ENCODE measurements at regions not wholly inside any gene's neighbourhood (a gene's known extent, or its start where the extent isn't known, plus 50 kb on each side); places are given as distances from the start of the nearest gene placed in this dataset.

DNA sequence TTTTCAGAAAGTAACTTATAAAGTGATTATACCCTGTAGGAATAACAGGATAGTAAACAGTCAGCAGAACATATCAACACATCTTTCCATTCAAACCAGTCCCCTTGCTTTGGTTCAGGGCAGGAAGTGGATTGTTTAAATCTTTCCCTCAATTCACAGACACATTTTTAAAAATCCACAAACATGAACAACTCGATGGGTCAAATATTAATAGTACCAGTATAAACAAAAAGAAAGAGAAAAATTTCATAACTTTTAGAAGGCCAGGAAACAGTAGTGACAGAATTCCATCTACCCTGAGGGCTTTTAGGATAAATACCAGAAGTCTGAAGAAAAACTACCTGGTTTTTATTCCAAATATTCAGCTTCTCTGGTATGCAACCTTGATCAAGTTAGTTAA is 1072.8 kb upstream of the PABPC4L start:
- WGBS, 2 donors = 11 to 23% methylated on average over 1 of the region's 1 CpG
- no peak for ATAC-seq (ENCODE audit: insufficient read depth, low FRiP score)

GRCh38 chr4:135269125-135269890 is 1067.7 kb upstream of the PABPC4L start:
- no peak overlapping the region for H3K27ac ChIP-seq (ENCODE audit: low read depth in 1 of 2, low read length in 1 of 2)
- H3K4me1 ChIP-seq (ENCODE audit: control insufficient read depth in 5 of 5, insufficient read depth in 5 of 5, low read length in 5 of 5) = no peaks in the 10 kb centered on the region
- H3K9ac ChIP-seq (ENCODE audit: insufficient read depth in 1 of 2, low read length in 2 of 2) = no peak overlapping the region
- H3K4me3 ChIP-seq = no peak overlapping the region
- no peaks in the 10 kb centered on the region for H3K36me3 ChIP-seq (ENCODE audit: control insufficient read depth in 4 of 4, insufficient read depth in 4 of 4, low read length in 4 of 4)
- DNase-seq (no peak), ATAC-seq (ENCODE audit: insufficient read depth, low FRiP score) (no peak)
- H3K9me3 ChIP-seq (ENCODE audit: control insufficient read depth in 4 of 4, insufficient read depth in 3 of 4, low read length in 3 of 4) = no peaks in the 10 kb centered on the region
- TF ChIP-seq CTCF (IDR thresholded peaks at IDR 0.05; ENCODE audit: control extremely low read depth, extremely low read depth) = no peak
- WGBS, 2 donors = 88 to 89% methylated on average over 7 of the region's 7 CpGs
- no peaks in the 10 kb centered on the region for H3K27me3 ChIP-seq (ENCODE audit: control insufficient read depth in 3 of 3, insufficient read depth in 3 of 3, low read length in 2 of 3)

More for the DNA sequence above, 1072.8 kb upstream of the PABPC4L start:
- Histone ChIP-seq H3K4me1 (ENCODE audit: control insufficient read depth in 5 of 5, insufficient read depth in 5 of 5, low read length in 5 of 5) (no peaks in the 10 kb centered on the region), H3K9me3 (ENCODE audit: control insufficient read depth in 4 of 4, insufficient read depth in 3 of 4, low read length in 3 of 4) (no peaks in the 10 kb centered on the region), H3K9ac (ENCODE audit: insufficient read depth in 1 of 2, low read length in 2 of 2) (no peak overlapping the region), H3K4me3 (no peak overlapping the region), H3K27ac (ENCODE audit: low read depth in 1 of 2, low read length in 1 of 2) (no peak overlapping the region), H3K27me3 (ENCODE audit: control insufficient read depth in 3 of 3, insufficient read depth in 3 of 3, low read length in 2 of 3) (no peaks in the 10 kb centered on the region), H3K36me3 (ENCODE audit: control insufficient read depth in 4 of 4, insufficient read depth in 4 of 4, low read length in 4 of 4) (no peaks in the 10 kb centered on the region)
- peak in 2 of 3 donors; percentile 3 for DNase-seq
- TF ChIP-seq CTCF (IDR thresholded peaks at IDR 0.05; ENCODE audit: control extremely low read depth, extremely low read depth) = no peak

DNA sequence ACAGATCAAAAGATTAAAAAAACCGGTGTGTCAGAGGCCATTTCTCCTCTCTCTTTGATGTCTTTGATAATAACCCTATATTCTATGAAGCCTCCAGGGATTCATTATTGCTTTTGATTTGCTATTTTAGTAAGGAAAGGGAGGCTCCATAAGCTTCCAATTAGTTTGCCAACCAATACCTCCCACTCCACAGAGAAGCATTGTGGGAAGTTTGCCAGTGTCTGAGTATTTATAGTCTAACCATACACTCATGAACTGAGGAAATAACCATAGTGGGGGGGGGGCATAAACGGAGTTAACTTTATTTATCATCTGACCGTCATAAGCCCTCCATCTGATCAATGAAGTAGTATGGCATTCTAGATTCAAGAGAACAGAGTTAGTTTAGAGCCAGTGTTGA is 1066.8 kb upstream of the PABPC4L start:
- ATAC-seq (ENCODE audit: insufficient read depth, low FRiP score) (no peak), DNase-seq (no peak)
- Histone ChIP-seq H3K36me3 (ENCODE audit: control insufficient read depth in 4 of 4, insufficient read depth in 4 of 4, low read length in 4 of 4) (no peaks in the 10 kb centered on the region), H3K4me3 (no peak overlapping the region), H3K4me1 (ENCODE audit: control insufficient read depth in 5 of 5, insufficient read depth in 5 of 5, low read length in 5 of 5) (no peaks in the 10 kb centered on the region), H3K9ac (ENCODE audit: insufficient read depth in 1 of 2, low read length in 2 of 2) (no peak overlapping the region), H3K27ac (ENCODE audit: low read depth in 1 of 2, low read length in 1 of 2) (no peak overlapping the region), H3K9me3 (ENCODE audit: control insufficient read depth in 4 of 4, insufficient read depth in 3 of 4, low read length in 3 of 4) (no peaks in the 10 kb centered on the region), H3K27me3 (ENCODE audit: control insufficient read depth in 3 of 3, insufficient read depth in 3 of 3, low read length in 2 of 3) (no peaks in the 10 kb centered on the region)
- WGBS, 2 donors = 78 to 85% methylated on average over 3 of the region's 3 CpGs
- TF ChIP-seq CTCF (IDR thresholded peaks at IDR 0.05; ENCODE audit: control extremely low read depth, extremely low read depth) = no peak
